GM21528 (cell line): ENCODE measurements at regions not wholly inside any gene's neighbourhood (a gene's known extent, or its start where the extent isn't known, plus 50 kb on each side); places are given as distances from the start of the nearest gene placed in this dataset.
"Not testable (repeated sequence)": the region's sequence is repeated elsewhere in the genome, so short reads cannot be mapped to it uniquely, and the experiment has no call there.

Source experiments
- ATAC-seq: cut with Tn5 transposase; IDR thresholded peaks from one replicate; pipeline ENCODE4 v1.9.1; 2021; ENCODE audit warnings: mild to moderate bottlenecking, moderate library complexity; ENCODE audit not compliant: unreplicated experiment, low FRiP score

- no peak for ATAC-seq
Observed at GRCh38 chr3:159664006-159664405, 324.6 kb upstream of the IL12A start.

DNA sequence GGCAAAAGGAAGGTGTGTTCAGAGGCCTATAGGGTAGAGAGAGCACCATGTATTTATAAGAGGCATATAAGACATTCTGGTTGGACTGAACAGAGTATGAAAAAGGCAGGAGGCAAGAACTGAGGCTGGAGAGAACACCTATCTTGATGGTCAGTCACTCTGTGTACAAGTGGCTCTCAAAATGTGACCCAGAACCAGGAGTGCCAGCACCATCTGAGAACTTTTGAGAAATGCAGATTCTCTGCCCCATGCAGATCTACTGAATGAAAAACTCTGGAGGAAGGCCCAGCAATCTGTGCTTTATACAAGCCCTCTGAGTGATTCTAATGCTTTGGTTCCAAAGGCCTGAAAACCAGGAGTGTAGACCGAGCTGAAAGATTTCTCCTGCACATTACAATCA is 324.0 kb upstream of the IL12A start:
- no peak for ATAC-seq

- ATAC-seq = no peak
Observed at GRCh38 chr3:159667261-159667660, 321.4 kb upstream of the IL12A start.

DNA sequence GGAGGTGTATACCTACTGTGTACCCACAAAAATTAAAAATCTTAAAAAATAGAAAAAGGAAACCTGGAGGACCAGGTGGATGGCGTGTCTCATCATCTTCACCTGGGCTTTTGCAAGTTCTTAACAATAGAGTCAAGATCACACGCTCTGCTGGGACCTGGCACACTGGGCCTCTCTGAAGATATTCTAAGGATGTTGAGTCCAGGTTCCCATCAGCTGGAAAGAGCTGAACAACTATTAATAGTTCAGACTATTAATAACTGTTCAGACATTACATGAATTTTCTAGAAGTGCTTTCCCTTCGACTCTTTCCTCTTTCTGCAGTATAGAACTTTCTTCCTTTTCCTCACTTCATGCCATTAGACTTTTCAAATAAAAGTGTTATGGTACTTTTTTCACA is 320.2 kb upstream of the IL12A start:
- no peak for ATAC-seq

DNA sequence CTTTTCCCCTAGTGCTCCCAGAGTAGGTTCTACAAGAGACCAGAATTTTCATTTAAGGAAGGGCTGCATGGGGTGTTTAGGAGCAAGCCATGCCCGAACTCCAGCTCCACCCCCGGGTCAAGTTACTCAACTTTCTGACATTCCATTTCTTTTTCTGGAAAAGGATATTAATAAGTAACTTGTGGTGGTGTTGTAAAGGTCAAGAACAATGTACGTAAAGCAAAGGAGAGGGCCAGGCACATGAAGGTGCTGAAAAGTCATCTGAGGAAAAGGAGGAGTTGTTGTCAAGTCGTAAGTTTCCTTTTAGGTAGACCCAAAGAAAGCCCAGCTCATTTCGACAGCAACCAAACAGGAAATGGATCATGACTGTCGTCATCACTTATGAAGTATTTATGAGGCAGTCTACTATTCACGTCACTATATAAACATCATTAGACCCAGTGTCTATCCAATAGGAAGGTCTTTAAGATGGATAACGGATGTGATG is 319.6 kb upstream of the IL12A start:
- ATAC-seq = no peak

DNA sequence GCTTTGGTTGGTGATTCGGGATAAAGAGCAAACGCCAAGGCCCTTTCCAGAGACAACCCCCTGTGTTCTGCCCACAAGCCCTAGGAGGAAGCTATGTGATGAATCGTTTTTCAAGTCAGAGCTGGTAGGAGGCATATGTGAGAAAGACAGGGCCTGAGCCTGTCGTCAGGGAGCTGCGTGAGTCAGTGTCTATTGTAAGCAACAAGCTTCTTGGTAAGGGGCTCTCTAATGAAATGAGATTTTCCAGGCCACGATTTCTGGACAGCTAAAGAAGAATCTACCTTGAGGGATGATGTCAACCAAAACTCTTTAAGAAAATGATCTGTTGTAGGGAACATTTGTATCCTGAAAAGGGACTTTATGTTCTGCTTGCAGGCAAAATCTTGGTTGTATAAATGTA is 318.9 kb upstream of the IL12A start:
- ATAC-seq = no peak

GRCh38 chr3:159672728-159673688 is 315.6 kb upstream of the IL12A start:
- no peak for ATAC-seq

DNA sequence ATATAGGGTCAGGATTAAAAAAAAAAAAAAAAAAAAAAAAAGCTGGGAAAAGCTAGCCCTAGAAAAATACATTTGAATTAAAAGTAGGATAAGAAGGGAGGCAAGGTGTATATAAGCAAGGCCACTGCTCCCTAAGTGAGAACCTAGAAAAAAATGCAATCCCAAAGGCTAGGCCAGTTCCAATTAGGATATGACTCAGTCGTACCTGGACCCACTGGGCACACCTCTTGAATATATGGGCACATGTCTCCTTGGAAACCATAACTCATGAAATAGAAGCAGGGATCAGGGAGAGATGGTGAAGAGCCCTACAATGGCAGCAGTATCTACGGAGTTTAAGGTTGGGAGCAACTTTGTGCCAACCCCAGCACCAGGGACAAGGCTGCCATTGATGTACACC is 314.1 kb upstream of the IL12A start:
- ATAC-seq = no peak

GRCh38 chr3:159675285-159675684 is 313.4 kb upstream of the IL12A start:
- ATAC-seq = no peak

DNA sequence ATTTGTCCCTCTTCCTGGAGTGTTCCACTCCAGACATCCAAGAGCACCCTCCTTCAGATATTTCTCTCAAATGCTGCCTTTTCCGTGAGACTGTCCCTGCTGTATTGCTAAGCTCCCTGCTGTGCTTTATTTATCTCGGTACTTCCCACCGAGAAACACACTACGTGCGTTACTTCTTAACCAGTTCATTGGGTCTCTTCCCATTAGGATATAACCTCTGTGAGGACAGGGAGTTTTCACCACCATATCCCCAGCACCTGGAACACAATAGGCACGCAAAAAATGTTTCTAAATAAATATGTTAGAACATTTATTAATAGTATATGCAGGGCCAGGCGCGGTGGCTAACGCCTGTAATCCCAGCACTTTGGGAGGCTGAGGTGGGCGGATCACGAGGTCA is 308.7 kb upstream of the IL12A start:
- no peak for ATAC-seq

- not testable (repeated sequence) for ATAC-seq
Observed at GRCh38 chr3:159681717-159682116, 306.9 kb upstream of the IL12A start.

GRCh38 chr3:159685801-159686200 is 302.8 kb upstream of the IL12A start:
- no peak for ATAC-seq

GRCh38 chr3:159693226-159693625 is 295.4 kb upstream of the IL12A start:
- no peak for ATAC-seq

- ATAC-seq = no peak
Observed at GRCh38 chr3:159711560-159712333, 276.9 kb upstream of the IL12A start.

GRCh38 chr3:159721324-159721723 is 267.3 kb upstream of the IL12A start:
- ATAC-seq = no peak

GRCh38 chr3:159723295-159723694 is 265.3 kb upstream of the IL12A start:
- ATAC-seq = no peak

DNA sequence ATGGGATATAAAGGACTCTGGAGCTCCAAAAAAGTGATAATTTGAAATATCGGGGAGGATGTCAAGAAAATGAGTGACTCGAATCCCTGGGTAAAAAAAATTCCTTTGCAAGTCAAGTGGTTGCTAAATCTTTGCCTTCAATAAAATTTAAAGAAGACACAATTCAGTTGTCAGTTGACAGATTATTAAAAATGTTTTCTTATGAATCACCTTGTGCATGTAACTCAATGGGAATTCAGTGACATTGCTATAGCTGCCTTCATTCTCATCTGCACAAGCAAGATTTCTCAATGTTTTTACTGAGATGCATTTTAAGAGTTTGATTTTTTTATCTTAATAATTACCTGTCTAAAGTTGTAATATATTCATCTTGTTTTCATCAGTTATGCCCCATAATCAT is 264.0 kb upstream of the IL12A start:
- no peak for ATAC-seq

- ATAC-seq = no peak
Observed at GRCh38 chr3:159726231-159726964, 262.2 kb upstream of the IL12A start.

- ATAC-seq = no peak
Observed at GRCh38 chr3:159727506-159727905, 261.1 kb upstream of the IL12A start.

DNA sequence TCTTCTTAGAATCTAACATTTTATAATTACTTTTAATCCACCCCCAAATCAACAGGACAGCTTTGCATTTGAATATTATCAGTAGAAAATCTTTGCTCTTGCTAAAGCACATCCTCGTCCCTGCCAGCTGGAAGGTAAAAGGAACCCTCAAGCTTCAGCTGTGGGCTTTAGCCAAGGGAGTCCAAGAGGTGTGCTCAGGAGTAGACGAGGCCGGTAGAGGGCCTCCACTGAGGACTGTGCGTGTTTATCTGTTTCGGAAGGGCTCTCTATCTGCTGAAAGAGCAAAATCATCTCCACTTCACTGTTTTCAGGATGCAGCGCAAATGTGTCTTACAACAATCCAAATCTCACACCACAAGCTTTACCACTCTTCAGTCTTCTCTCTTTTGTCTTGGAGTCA is 257.4 kb upstream of the IL12A start:
- ATAC-seq = no peak
